ENCODE measurements at regions not wholly inside any gene's neighbourhood (a gene's known extent, or its start where the extent isn't known, plus 50 kb on each side); places are given as distances from the start of the nearest gene placed in this dataset.
"Not testable (repeated sequence)": the region's sequence is repeated elsewhere in the genome, so short reads cannot be mapped to it uniquely, and the experiment has no call there.

- no peak for DNase-seq (ENCODE audit: low read depth)
These were observed 95.3 kb upstream of the TNFSF11 start for GRCh38 chr13:42478531-42479156.

DNA sequence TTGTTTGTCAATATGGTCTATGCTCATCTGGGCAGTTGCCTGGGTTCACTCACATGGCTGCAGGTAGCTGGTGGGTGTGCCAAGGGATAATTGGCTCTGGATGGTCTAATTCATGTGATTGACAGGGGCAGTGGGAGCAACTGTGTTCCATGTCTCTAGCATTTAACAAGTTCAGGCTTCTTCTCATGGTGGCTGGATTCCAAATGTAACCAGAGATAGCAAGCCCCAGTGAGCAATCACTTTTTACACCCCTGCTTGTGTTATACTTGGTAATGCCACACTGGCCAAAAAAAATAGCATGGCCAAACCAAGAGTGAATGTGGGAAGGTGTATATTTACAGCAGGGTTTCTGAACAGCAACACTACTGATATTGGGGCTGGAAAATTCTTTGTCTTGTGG lies 89.6 kb upstream of the TNFSF11 start:
- no peak for DNase-seq (ENCODE audit: low read depth)

- DNase-seq (ENCODE audit: low read depth): no peak
These were observed 88.7 kb upstream of the TNFSF11 start for GRCh38 chr13:42485272-42485671.

DNA sequence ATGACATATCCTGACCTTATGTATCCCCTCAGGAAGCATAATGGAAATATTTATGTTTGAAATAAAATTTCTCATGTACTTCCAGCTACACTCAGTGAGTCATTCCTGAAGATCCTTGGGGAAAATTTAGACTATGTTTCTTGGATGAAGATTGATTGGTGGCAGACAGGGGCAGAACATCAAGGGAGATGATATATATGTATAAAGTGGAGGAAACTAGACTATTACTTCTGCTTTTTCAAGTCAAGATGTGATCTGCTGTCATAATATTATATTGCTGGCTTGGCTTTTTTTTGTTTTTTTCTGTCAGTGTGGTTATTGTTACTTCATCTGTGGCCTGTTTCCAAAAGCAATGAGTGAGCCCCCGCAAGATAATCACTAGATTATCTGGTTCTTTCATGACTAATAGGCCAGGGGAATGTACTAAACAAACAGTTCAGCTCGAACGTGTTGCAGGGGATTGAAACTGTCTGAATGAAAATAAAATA lies 87.2 kb upstream of the TNFSF11 start:
- no peak for DNase-seq (ENCODE audit: low read depth)

- DNase-seq (ENCODE audit: low read depth): no peak
These were observed 86.7 kb upstream of the TNFSF11 start for GRCh38 chr13:42487221-42487620.

DNA sequence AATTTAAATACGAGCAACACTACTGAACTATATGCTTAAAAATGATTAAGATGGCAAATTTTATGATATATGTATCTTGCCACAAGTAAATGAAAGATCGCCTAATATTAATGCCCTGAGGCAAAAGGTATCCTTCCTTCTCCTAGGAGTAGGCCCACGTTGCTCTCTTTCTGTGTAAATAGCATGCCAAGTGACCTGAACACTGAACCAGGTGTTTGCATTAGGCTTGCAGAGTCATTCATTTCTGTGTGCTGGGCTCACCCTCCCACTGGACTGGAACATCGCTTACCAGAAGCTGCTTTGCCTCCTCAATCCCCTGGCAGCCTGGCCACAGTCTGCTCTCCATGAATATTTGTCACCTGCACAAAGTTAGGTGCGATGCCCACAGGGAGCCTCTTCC lies 83.3 kb upstream of the TNFSF11 start:
- DNase-seq (ENCODE audit: low read depth): no peak

GRCh38 chr13:42492372-42492920 lies 81.5 kb upstream of the TNFSF11 start:
- DNase-seq (ENCODE audit: low read depth): no peak

GRCh38 chr13:42494157-42494556 lies 79.8 kb upstream of the TNFSF11 start:
- DNase-seq (ENCODE audit: low read depth): no peak

- DNase-seq (ENCODE audit: low read depth): no peak
These were observed 78.7 kb upstream of the TNFSF11 start for GRCh38 chr13:42495255-42495654.

GRCh38 chr13:42495751-42496150 lies 78.2 kb upstream of the TNFSF11 start:
- DNase-seq (ENCODE audit: low read depth): no peak

DNA sequence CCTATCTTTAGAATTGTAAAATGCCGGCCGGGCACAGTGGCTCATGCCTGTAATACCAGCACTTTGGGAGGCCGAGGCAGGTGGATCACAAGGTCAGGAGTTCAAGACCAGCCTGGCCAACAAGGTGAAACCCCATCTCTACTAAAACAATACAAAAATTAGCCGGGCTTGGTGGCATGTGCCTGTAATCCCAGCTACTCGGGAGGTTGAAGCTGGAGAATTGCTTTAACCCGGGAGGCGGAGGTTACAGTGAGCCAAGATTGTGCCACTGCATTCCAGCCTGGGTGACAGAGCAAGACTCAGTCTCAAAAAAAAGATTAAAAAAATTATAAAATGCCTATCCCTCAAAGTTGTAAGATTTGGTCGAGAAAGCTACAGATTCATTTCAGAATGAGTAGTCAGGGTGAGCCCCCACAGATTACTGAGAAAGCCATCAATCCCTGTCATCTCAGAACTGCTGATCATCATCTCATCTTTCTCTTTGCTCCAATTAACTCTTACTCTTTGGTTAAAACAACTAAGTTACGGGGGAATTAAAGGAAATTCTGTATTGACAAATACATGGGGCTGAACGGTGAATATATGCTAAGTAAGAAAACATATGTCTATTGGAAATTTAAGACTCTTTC lies 76.9 kb upstream of the TNFSF11 start:
- DNase-seq (ENCODE audit: low read depth): not testable (repeated sequence)

GRCh38 chr13:42497798-42498197 lies 76.2 kb upstream of the TNFSF11 start:
- no peak for DNase-seq (ENCODE audit: low read depth)

DNA sequence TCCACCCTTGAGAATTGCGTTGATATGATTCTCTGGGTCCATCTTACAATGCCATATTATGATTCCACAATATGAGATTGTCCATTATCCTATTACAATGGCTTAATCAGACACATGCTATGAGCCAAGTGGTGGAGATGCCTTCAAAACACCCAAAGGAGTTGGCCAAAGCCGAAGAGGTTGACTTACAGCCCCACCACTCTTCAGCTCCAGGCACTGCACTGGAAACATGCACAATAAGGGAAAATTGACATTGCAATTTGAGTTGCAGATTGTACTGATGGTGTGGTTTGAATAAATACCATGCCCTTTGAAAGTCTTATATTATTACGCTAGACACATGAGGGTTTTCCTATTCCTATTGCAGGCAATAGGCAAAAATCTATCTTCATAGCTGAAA lies 75.4 kb upstream of the TNFSF11 start:
- DNase-seq (ENCODE audit: low read depth): no peak
